ENCODE measurements at regions not wholly inside any gene's neighbourhood (a gene's known extent, or its start where the extent isn't known, plus 50 kb on each side); places are given as distances from the start of the nearest gene placed in this dataset.

DNA sequence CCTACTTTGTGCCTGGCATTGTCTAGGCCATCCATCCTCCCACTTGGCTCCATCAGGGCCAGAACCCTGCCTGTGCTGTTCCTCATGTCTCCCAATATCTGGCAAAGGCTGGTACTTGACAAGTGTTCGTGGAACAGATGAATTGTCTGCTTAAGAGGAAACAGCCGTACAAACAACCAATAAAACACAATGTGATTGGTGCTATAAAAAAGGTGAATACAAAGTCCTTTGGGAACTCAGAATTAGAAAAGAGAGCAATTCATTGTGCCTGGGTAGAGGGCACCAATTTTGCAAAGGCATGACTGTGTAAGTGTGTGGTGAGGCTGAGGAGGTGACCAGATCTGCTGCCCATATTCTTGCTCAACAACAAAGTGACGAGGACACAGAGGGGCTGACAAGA is 164.5 kb upstream of the PPP2R3A start:
- TF ChIP-seq TAF1 (IDR thresholded peaks at IDR 0.05; ENCODE audit: borderline replicate concordance, low read depth, low read length) (no peak), POLR2A (IDR thresholded peaks at IDR 0.05; ENCODE audit: low read depth, low read length) (no peak)
